GF-D8 (cell line): ENCODE measurements at regions not wholly inside any gene's neighbourhood (a gene's known extent, or its start where the extent isn't known, plus 50 kb on each side); places are given as distances from the start of the nearest gene placed in this dataset.
A peak's percentile ranks its signal among the peaks of the same experiment; 100 is the strongest.
"Not testable (repeated sequence)": the region's sequence is repeated elsewhere in the genome, so short reads cannot be mapped to it uniquely, and the experiment has no call there.

Experiments
- DNase-seq: peaks from one replicate; lab custom pipeline; 2025; lab: John Stamatoyannopoulos, UW

DNA sequence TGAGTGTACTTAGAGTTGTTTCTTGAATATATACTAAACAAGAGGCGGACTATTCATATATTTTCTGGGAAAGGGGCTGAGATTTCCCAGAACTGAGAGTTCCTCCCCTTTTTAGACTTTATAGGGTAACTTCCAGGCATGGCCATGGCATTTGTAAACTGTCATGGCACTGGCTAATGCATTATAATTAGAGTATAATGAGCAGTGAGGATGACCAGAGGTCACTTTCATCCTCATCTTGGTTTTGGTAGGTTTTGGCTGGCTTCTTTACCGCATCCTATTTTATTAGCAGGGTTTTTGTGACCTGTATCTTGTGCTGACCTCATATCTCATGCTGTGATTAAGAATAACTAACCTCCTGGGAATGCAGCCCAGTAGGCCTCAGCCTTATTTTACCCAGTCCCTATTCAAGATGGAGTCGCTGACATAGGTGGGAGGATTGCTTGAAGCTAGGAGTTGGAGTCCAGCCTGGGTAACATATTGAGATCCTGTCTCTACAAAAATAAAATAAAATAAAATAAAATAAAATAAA lies 91.4 kb downstream of the MOBP start:
- no peak for DNase-seq

DNA sequence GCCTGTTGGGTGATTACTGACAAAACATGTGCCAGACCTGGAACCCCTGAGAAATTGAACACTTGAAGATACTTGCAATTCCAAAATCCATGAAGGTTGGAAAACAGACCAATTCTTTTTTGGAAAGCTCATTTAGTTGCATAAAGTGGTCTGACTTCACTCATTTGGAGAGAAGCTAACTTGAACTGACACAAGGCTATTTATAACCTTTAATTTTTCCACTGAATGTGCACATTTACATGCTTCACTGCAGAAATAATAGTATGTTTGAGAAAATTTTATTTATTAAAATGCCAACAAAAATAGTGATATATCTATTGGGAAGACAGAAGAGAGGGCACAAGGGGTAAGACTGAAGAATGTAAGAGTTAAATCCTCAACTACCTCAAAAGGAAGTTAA lies 92.1 kb downstream of the MOBP start:
- no peak for DNase-seq

DNA sequence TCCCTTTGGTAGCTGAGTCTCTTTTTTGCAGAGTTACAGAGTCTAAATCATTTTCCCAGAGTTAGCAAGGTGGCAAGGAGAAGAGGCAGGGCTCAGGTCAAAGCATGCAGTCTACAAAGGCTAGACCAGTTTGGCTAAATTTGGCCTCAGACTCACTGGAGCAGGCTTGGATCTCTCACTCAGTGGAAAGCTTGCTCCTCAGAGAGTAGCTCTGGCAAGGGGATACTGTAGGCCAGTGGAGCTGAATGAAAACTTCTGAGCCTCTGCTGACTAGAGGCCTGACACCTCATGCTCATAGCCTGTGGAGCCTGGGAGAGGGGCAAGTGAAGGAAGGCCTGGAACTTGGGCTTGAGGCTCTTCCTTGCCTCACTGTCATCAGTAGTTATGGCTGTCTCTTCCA lies 101.0 kb downstream of the MOBP start:
- no peak for DNase-seq

DNA sequence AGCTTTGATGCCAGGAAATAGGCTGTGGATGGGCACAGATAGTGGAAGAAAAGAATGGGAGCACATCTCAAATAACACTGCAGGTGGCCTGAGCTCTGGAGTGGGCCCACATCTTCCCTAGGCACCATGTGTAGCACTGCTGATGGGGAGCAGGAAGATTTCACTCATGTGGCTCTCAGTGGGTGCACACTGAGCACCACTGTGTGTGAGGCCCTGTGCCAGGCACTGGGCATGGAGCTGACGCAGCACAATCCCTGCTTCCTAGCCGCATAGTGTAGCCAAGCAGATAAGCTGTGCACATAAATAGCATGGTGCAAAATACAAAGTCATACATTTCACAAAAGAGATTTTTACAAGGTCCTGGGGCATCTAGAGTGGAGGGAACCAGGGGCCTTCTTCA lies 101.6 kb downstream of the MOBP start:
- DNase-seq: no peak

DNA sequence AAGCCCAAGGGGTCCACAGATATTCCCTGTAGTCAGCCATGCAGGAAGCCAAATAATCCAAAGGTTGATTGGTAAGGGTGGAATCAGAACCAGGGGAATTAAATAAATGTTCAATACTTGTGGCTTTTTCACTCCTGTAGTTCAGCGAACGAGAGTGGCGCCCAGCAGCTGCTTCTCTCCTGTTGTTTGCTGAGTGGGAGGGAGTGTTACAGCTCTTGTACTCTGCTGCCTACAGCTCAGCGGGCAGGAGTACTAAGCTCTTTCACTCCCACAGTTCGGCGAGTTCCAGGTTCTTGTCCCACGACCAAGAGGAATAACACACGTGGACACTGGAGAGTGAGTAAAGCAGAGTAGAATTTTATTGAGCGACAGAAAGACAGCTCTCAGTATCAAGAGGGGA lies 105.9 kb downstream of the MOBP start:
- DNase-seq: no peak

DNA sequence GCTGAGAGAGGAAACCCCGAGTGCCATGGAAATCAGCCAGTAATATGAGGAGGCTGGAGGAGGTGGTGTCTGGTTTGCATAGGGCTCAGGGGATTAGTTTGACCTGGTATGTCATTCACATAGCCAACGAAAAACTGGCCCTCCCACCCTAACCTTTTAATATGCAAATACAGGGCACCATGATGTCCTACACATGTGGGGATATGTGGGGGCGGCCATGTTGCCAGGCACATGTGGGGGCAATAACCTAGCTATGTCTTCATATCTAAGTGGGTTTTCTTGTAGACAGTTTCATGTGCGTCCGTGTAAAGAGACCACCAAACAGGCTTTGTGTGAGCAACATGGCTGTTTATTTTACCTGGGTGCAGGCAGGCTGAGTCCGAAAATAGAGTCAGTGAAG lies 110.1 kb downstream of the MOBP start:
- no peak for DNase-seq

DNA sequence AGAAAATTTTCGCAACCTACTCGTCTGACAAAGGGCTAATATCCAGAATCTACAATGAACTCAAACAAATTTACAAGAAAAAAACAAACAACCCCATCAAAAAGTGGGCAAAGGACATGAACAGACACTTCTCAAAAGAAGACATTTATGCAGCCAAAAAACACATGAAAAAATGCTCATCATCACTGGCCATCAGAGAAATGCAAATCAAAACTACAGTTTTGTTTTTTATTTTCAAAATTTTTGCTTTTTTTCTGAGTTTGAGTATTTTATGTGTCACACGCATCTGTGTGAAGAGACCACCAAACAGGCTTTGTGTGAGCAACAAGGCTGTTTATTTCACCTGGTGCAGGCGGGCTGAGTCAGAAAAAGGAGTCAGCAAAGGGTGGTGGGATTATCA lies 118.7 kb downstream of the MOBP start:
- not testable (repeated sequence) for DNase-seq

DNA sequence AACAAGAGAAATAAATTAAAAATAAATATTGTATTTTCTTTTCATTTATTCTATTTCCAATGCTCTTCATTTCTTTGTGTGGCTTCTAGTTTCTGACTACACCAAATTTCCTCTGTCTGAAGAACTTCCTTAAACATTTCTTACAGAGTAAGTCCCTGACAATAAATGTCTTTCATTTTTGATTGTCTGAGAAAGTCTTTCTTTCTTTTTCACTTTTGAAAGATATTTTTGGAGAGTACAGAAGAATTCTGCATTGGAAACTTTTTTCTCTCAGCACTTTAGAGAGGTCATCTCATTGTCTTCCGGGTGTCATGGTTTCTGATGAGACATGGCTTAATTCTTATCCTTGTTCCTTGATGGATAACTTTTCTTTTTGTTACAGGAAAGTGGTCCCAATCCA lies 119.6 kb downstream of the MOBP start:
- DNase-seq: no peak

DNA sequence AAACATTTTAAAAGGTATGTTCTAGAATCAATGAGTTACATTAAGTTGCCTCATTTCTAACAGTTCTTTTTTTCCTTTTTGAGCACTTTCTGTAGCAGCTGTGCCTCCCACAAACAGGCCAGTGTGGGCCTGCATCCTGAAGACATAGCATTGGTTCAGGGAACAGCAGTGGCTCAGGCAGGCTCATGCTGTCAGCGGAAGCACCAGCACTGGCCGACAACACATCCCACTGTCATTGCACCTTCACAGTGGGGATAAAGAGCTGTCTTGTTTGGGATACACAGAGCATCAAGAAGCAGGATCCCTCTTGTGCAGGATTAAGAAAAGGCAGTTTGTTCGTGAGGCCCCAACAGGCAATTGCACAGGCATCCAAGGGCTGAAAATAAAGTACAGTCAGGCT lies 123.3 kb downstream of the MOBP start:
- no peak for DNase-seq

DNA sequence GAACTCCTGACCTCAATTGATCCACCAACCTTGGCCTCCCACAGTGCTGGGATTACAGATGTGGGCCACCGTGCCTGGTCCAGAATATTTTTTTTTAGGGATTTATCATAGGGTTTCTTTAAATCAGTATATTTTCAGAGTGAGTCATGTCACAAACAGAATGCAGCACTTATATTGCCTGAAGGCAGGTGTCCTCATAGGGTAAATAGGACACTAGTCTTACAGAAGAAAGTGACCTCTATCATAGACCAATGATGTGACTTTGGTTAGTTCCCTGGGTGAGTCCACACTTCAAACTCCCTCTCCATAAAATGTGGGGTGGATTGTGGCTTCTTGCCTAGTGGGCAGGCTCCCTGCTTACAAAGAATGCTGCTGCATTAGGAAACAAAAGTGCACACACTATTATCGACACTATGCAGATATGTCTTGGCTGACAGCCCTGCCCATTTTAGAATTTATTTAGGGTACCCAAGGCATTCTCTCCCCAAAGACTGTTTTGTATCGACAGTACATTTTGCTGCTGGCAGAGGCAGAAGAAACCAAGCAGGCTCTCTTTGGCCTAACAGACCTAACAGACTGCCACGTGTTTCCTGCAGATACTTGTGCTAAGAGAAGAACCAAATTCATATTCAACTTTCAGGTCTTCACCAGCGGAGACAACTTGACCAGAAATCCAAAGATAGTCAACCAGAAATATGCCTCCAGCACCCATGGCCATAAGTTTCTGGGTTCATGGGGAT lies 125.0 kb downstream of the MOBP start:
- no peak for DNase-seq

DNA sequence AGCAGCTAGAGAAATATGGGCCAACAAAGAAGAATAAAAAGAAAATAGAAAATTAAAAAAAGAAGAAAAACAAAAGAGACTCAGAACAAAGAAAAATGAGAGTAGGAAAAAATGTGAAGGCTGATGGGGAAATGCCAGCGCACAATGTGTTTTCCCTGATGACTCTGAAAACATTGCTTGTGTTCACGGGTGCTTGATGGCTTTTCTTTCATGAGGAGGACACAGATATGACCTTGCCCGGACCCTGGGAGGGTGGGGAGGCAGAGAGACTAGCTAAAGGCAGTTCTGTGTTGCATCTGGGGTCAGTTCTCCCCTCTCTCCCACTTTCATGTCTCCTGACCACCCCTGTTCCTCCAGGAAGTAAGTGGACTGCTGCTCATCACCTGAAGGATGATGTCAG lies 125.9 kb downstream of the MOBP start:
- DNase-seq: no peak

DNA sequence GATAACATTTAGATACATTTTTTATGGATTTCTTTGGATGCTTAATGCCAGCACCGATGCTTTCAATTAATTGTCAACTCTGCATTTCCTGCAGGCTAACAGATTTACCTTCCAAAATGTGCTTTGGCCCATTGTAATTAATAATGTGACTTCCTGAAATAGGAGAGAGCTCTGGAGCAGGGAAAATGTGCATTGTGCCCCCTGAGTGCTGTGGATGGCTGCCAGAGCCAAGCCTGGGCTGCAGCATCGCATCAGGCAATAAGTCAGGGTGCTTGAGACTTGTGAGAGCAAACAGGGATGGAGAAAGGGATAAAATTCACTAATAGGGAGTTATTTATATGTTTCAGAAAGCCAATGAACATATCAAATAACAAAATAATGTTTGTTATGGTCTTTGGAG lies 133.8 kb downstream of the MOBP start:
- DNase-seq: no peak

DNA sequence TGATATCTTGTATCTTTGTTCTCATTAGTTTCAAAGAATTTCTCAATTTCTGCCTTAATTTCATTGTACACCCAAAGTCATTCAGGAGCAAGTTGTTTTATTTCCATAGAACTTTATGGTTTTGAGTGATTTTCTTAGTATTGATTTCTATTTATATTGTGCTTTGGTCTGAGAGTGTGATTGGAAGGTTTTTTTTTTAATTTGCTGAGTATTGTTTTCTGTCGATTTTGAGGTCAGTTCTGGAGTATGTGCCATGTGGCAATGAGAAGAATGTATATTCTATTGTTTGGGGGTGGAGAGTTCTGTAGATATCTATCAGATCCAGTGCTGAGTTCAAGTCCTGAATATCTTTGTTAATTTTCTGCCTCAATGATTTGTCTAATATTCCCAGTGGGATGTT lies 138.4 kb downstream of the MOBP start:
- no peak for DNase-seq

DNA sequence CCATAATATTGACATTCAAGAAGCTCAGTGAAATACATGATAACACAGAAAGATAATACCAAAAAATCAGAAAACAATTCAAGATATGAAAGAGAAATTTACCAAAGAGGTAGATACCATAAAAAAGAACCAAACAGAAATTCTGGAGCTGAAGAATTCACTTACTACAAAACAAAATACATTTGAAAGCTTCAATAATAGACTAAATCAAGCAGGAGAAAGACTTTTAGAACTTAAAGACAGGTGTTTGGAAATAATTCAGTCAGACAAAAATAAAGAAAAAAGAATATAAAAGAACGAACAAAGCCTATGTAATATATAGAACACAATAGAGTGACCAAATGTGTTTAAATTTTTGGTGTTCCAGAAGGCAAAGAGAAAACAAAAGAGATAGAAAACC lies 158.7 kb downstream of the MOBP start:
- no peak for DNase-seq

DNA sequence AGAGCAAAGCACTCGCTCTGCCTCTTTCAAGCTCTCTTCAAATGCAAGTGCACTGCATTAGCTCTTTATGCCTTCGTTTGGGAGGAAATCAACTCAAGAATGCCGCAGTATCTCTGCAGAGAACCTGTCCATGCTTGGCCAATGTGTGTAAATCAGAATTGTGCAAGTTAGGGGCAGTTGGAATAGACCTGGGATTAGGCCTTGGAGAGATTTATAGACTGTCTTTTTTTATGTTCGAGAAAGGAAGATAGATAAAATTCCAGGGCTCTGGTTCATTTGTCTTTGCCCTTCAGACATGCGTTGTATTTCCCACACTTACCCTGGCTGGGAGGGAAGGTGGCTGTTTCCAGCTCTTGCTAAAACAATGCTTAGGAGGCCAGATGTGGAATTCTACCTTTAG lies 163.7 kb downstream of the MOBP start:
- no peak for DNase-seq

DNA sequence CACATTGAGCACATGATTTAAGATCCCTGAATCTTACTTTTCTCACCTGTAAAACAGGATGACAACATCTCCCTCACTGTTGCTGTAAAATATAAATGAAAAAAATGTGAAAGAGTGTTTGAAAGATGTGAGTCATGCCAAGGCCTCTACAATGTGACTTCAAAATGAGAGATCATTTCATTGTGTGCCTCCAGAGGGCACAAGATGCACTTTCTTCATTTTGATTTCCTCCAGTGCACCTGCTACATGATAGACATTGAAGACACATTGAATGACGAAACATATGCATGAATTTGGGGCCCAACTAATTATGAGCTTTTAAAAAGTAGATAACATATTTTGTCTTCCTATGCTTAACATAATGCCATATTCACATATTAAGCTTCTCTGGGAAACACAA lies 170.3 kb downstream of the MOBP start:
- no peak for DNase-seq

DNA sequence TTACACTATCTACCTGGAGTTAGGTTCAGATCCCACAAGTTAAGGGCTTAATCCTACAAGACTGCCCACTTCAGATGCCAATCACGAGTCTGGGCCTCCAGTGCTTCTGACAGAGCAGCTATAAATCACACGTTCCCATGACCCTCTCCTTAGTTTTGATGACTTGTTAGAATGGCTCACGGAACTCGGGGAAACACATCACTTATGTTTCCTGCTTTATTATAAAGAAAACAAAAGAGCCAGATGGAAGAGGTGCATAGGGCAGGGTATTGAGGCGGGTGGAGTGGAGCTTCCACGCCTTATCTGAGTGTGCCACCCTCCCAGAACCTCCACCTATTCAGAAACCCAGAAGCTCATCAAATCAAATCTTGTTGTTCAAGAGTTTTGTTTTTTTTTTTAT lies 170.8 kb downstream of the MOBP start:
- DNase-seq: no peak

DNA sequence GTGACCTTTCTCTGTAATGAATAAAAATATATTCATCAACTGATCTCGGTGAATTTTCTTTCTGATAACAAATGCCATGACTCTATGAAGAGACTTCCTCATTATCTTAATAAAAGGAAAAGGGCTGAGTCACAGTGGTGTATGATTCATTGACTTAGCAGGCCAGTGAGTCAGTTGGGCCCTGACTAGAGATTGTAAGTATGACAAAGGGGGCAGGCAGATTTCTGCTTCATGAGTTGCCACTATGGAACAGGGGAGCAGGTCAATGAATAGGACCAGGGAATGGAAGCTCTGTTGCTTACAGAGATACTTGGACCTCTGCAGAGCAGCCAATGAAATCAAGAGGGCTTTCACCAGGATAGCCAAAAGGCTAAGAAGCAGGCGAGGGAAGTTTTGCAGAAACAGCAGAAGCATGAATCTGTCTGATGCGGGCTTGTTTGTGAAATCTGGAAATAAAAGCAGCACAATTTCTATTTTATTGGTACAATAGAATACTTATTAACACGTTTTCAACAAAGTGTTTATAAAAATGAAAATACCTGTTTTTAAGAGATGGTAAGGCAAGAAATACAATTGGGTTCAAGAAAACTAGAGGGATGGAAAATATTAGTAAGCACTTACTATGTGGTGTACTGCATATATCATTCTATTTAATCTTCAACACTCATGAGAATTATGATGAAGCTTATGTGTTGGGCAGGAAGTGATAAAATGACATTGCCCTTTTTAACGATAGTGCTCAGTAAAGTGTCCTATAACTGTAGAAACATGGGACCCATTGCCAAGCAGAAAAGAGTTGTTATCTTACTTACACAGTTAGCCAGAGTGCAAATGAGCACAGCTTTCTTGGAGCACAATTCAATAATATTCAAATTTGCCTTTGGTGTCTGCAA lies 169.8 kb upstream of the MYRIP start:
- DNase-seq: peak; percentile 25

DNA sequence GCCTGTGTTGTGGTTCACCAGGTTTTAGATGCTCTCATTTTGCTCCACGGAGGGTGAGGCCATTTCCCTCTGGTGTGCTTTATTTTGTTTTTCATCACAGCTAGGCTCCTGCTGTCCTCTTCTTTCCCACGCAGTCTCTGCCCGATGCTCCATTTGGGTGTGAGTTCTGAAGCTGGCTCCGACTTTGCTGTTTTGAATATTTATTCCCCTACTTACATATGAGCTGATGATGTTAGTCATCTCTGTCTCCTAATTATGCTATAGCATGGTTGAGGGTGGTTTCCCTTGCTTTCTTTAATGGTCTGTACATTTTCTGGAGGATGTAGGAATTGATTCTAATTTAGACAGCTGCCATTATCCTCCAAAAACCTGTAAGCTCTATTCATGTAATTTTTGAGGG lies 168.1 kb upstream of the MYRIP start:
- DNase-seq: no peak

DNA sequence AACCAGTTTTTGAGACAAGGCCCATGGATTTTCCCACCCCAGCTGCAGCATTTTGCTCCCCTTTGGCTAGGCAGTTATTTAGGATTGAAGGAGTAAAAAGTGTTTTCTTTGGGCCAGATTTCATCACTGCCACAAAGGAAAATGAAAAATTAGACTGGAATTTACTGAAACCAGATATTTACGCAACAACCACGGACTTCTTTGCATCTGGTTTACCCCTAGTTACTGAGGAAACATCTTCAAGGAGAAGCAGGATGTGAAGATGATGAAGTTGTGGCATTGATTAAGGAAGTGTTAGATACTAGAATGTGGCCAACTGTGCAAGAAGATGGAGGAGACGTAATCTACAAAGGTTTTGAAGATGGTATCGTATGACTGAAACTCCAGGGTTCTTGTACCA lies 165.2 kb upstream of the MYRIP start:
- no peak for DNase-seq

DNA sequence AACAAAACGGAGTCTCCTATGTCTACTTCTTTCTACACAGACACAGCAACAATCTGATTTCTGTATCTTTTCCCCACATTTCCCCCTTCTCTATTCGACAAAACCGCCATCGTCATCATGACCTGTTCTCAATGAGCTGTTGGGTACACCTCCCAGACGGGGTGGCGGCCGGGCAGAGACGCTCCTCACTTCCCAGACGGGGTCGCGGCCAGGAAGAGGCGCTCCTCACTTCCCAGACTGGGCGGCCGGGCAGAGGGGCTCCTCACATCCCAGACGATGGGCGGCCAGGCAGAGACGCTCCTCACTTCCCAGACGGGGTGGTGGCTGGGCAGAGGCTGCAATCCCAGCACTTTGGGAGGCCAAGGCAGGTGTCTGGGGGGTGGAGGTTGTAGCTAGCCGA lies 158.2 kb upstream of the MYRIP start:
- not testable (repeated sequence) for DNase-seq

DNA sequence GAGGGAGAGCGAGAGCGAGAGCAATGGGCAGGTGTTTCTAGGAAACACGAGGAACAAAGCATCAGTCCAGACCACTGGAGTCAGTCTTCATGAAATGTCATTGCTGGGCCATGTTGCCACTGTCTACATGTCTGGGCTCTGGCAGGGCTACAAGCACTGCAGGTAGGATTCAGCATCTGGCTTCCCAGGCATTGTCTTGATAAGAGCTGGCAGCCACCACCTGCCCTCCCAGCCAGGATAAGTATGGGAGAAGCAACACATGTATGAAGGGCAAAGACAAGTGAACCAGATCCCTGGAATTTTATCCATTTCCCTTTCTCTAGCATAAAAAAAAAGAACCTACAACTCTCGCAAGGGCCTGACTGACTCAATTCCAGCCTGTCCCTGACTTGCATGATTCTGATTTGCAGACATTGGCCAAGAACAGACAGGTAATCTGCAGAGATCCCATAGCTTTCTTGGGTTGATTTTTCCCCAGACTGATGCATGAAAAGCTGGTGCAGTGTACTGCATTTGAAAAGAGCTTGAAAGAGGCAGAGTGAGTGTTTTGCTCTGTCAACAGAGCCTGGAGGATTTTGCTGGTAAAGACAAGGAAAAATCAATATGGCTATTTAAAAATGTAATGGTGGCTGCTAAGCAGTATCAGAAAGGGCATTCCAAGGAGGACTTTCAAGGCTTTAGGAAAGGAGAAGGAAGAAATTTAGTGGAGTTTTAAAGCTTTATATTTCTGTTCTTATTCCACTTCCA lies 157.2 kb upstream of the MYRIP start:
- no peak for DNase-seq

DNA sequence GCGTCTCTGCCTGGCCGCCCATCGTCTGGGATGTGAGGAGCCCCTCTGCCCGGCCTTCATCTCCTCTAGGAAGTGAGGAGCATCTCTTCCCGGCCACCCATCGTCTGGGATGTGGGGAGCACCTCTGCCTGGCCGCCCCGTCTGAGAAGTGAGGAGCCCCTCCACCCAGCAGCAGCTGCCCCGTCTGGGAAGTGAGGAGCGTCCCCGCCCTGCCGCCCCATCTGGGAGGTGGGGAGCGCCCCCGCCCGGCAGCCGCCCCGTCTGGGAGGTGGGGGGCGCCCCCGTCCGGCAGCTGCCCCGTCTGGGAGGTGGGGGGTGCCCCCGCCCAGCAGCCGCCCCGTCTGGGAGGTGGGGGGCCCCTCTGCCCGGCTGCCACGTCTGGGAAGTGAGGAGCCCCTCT lies 153.7 kb upstream of the MYRIP start:
- DNase-seq: not testable (repeated sequence)
